ENCODE measurements at regions not wholly inside any gene's neighbourhood (a gene's known extent, or its start where the extent isn't known, plus 50 kb on each side); places are given as distances from the start of the nearest gene placed in this dataset.

DNA sequence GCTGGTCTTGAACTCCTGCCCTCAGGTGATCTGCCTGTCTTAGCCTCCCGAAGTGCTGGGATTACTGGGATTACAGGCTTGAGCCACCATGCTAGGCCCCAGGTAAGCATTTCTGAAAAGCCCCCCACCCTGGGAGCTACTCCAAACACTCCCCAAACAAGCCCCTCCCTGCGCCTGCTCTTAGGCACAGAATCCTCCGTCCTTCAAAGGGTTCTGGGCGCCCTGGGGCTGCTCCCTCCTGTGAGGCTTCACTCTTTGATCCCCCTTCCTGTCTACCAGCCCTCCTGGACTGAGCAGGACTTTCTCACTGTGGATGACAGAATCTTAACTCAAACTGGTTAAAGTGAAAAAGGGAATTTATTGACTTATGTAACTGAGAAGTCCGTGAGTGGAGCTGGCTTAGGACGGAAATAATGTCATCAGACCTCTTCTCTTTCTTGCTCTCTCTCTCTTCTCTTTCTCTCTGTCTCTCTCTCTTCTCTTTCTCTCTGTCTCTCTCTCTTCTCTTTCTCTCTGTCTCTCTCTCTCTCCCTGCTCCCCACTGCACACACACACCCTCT, 66.9 kb upstream of the CLMN start:
- Histone ChIP-seq H3K27me3 (replicated peaks; ENCODE audit: insufficient read depth) (no peaks in the 10 kb centered on the region), H3K27ac (no peak overlapping the region), H3K4me1 (replicated peaks) (no peaks in the 10 kb centered on the region), H3K36me3 (no peaks in the 10 kb centered on the region), H3K4me3 (no peak overlapping the region), H3K9me3 (no peaks in the 10 kb centered on the region)
- TF ChIP-seq, protein P1, sequence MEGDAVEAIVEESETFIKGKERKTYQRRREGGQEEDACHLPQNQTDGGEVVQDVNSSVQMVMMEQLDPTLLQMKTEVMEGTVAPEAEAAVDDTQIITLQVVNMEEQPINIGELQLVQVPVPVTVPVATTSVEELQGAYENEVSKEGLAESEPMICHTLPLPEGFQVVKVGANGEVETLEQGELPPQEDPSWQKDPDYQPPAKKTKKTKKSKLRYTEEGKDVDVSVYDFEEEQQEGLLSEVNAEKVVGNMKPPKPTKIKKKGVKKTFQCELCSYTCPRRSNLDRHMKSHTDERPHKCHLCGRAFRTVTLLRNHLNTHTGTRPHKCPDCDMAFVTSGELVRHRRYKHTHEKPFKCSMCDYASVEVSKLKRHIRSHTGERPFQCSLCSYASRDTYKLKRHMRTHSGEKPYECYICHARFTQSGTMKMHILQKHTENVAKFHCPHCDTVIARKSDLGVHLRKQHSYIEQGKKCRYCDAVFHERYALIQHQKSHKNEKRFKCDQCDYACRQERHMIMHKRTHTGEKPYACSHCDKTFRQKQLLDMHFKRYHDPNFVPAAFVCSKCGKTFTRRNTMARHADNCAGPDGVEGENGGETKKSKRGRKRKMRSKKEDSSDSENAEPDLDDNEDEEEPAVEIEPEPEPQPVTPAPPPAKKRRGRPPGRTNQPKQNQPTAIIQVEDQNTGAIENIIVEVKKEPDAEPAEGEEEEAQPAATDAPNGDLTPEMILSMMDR (IDR thresholded peaks at IDR 0.05), result no peak
- TF ChIP-seq POLR2AphosphoS5 (IDR thresholded peaks at IDR 0.05) (no peak), POLR2A (IDR thresholded peaks at IDR 0.05) (no peak)
- WGBS, result 70% methylated on average over 6 of the region's 6 CpGs
- DNase-seq (ENCODE audit: low spot score), result no peak
- intact Hi-C loops (cut with DNase I), result no loop called here

DNA sequence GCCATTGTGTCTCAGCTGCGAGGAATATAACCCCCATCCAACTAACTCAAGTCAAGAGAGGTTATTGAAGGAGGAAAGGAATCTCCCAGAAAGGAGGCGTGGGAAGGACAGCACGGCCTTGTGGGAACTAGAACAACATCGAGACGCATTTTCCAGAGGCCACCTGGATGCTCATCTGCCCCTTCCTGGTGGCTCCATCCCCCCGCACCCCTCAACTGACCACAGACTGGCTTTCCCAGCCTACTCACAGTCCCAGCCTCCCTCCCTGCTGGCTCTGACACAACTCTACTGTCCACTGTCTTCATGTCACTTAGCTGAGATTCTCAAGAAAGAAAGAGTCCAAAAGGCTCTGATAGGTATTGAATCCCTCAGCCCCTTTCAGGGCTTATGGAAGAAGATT, 66.0 kb upstream of the CLMN start:
- no peak overlapping the region for H3K4me3 ChIP-seq
- H3K27ac ChIP-seq, result no peak overlapping the region
- no peak for TF ChIP-seq POLR2AphosphoS5 (IDR thresholded peaks at IDR 0.05)
- TF ChIP-seq, protein P1 (IDR thresholded peaks at IDR 0.05), result no peak
- no peak for TF ChIP-seq POLR2A (IDR thresholded peaks at IDR 0.05)
- intact Hi-C loops (cut with DNase I), result no loop called here
- no peaks in the 10 kb centered on the region for H3K4me1 ChIP-seq (replicated peaks)
- WGBS, result 93% methylated on average over 6 of the region's 6 CpGs
- no peak for DNase-seq (ENCODE audit: low spot score)
- H3K27me3 ChIP-seq (replicated peaks; ENCODE audit: insufficient read depth), result no peaks in the 10 kb centered on the region
- no peaks in the 10 kb centered on the region for H3K36me3 ChIP-seq
- H3K9me3 ChIP-seq, result no peaks in the 10 kb centered on the region

DNA sequence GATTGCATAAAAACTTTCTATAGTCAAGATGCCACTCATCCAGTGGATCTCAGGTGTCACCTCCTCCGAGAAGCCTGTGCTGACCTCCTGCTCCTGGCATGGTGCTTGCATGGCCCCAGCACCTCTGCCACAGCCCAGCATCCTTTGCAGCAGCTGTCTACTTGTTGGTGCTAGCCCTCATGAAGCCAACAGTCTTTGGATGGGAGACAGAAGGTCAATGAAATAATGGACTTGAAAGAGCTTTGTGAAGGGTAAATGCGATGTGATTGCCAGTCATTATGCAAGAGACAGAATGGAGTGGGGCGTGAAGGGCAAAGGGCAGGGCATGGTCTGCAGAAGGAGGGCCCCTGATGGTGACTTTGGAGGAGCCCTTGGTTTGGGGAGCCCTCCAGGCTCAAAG, 63.0 kb upstream of the CLMN start:
- no peak for TF ChIP-seq POLR2A (IDR thresholded peaks at IDR 0.05)
- TF ChIP-seq, protein P1 (IDR thresholded peaks at IDR 0.05), result no peak
- TF ChIP-seq POLR2AphosphoS5 (IDR thresholded peaks at IDR 0.05), result no peak
- Histone ChIP-seq H3K27ac (no peak overlapping the region), H3K9me3 (no peaks in the 10 kb centered on the region), H3K4me3 (no peak overlapping the region), H3K27me3 (replicated peaks; ENCODE audit: insufficient read depth) (no peaks in the 10 kb centered on the region), H3K36me3 (no peaks in the 10 kb centered on the region), H3K4me1 (replicated peaks) (no peaks in the 10 kb centered on the region)
- 94% methylated on average over 3 of the region's 3 CpGs for WGBS
- no peak for DNase-seq (ENCODE audit: low spot score)
- intact Hi-C loops (cut with DNase I), result no loop called here

DNA sequence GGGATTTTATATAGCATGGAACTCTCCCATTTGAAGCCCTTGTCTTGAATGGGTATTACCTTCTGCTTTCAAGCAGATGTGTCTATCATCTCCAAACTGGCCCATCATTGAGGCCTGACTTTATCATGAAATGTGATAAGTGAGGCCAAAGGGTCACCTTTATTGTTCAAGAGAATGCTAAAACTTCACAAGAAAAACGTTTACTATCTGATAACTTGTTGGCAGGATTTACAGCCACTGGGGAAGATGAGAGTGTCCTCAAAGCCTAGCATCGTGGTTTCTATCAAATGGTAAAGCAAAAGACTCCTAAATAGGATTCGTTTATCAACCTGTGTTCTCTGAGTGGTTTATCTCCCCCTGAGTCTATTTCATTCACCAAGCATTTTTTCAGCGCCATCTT, 62.0 kb upstream of the CLMN start:
- 47% methylated on average over 4 of the region's 4 CpGs for WGBS
- Histone ChIP-seq H3K27me3 (replicated peaks; ENCODE audit: insufficient read depth) (no peaks in the 10 kb centered on the region), H3K9me3 (no peaks in the 10 kb centered on the region), H3K27ac (no peak overlapping the region), H3K4me3 (no peak overlapping the region), H3K4me1 (replicated peaks) (no peaks in the 10 kb centered on the region), H3K36me3 (no peaks in the 10 kb centered on the region)
- DNase-seq (ENCODE audit: low spot score), result no peak
- intact Hi-C loops (cut with DNase I), result no loop called here
- TF ChIP-seq, protein P1 (IDR thresholded peaks at IDR 0.05), result no peak
- TF ChIP-seq POLR2AphosphoS5 (IDR thresholded peaks at IDR 0.05), result no peak
- no peak for TF ChIP-seq POLR2A (IDR thresholded peaks at IDR 0.05)

DNA sequence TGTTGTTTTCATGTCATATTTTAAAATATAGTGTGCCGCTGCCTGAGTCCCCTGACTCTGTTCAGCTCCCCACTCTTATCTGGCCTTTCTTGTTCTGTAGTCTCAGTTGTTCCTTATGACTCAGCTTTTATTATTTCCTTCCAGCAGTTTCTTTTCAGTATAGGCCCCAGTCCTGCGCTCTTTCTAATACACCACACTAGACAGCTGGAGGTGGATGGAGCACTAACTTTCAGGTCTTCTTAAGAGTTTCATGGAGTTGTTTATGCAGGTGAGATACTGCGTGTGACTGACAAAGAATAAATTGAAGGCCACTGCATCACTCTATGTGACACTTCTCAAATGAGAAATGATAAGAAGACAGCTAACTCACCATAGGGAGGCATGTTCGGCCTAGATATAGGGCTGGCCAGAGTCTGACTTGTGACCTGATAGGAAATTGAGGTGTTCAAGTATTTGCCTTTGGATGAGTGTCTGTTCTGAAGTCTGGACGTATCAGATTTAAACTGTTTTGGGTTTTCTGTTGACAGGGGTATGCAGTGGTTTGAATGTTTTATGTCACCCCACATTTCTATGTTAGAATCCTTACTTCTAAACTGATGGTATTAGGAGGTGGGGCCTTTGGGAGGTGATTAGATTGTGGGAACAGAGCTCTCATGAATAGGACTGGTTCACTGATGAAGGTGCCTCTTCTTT, 60.8 kb upstream of the CLMN start:
- H3K4me1 ChIP-seq (replicated peaks), result no peaks in the 10 kb centered on the region
- no peaks in the 10 kb centered on the region for H3K9me3 ChIP-seq

More for the DNA sequence above, 60.8 kb upstream of the CLMN start:
- no peak overlapping the region for H3K4me3 ChIP-seq
- intact Hi-C loops (cut with DNase I), result no loop called here
- H3K36me3 ChIP-seq, result no peaks in the 10 kb centered on the region
- 98% methylated on average over 5 of the region's 5 CpGs for WGBS
- TF ChIP-seq POLR2A (IDR thresholded peaks at IDR 0.05) (no peak), POLR2AphosphoS5 (IDR thresholded peaks at IDR 0.05) (no peak)
- TF ChIP-seq, protein P1 (IDR thresholded peaks at IDR 0.05), result no peak
- no peaks in the 10 kb centered on the region for H3K27me3 ChIP-seq (replicated peaks; ENCODE audit: insufficient read depth)
- DNase-seq (ENCODE audit: low spot score), result no peak
- no peak overlapping the region for H3K27ac ChIP-seq

All from prostate gland (tissue), 2 donors.